GM19239 (cell line): ENCODE measurements at regions not wholly inside any gene's neighbourhood (a gene's known extent, or its start where the extent isn't known, plus 50 kb on each side); places are given as distances from the start of the nearest gene placed in this dataset.
"Not testable (repeated sequence)": the region's sequence is repeated elsewhere in the genome, so short reads cannot be mapped to it uniquely, and the experiment has no call there.

Source experiments
- DNase-seq: peaks from one replicate; pipeline ENCODE4 v3.0.0; 2011; ENCODE audit warnings: low spot score; ENCODE audit not compliant: insufficient read length
- FAIRE-seq: peaks from 2 replicates; lab custom pipeline; 2011; peaks lifted over from hg19 to GRCh38; lab: Jason Lieb, UNC

- FAIRE-seq, DNase-seq: not testable (repeated sequence)
Observed at GRCh38 chr14:105630935-105631779, 104.8 kb downstream of the TMEM121 start.

GRCh38 chr14:105632010-105632409 lies 105.6 kb downstream of the TMEM121 start:
- no peak for DNase-seq
- no peak for FAIRE-seq

- DNase-seq, FAIRE-seq: not testable (repeated sequence)
Observed at GRCh38 chr14:105633596-105633995, 107.2 kb downstream of the TMEM121 start.

- DNase-seq (no peak), FAIRE-seq (no peak)
Observed at GRCh38 chr14:105635560-105635959, 109.2 kb downstream of the TMEM121 start.

- DNase-seq, FAIRE-seq: not testable (repeated sequence)
Observed at GRCh38 chr14:105636021-105636420, 109.6 kb downstream of the TMEM121 start.

GRCh38 chr14:105636935-105637334 lies 110.6 kb downstream of the TMEM121 start:
- no peak for DNase-seq
- FAIRE-seq = no peak

GRCh38 chr14:105637345-105637744 lies 111.0 kb downstream of the TMEM121 start:
- not testable (repeated sequence) for FAIRE-seq, DNase-seq

- not testable (repeated sequence) for DNase-seq, FAIRE-seq
Observed at GRCh38 chr14:105639969-105640931, 113.9 kb downstream of the TMEM121 start.

GRCh38 chr14:105641075-105641937 lies 114.9 kb downstream of the TMEM121 start:
- FAIRE-seq (no peak), DNase-seq (no peak)

GRCh38 chr14:105641951-105642350 lies 115.6 kb downstream of the TMEM121 start:
- not testable (repeated sequence) for FAIRE-seq, DNase-seq

- DNase-seq, FAIRE-seq: not testable (repeated sequence)
Observed at GRCh38 chr14:105642486-105642885, 116.1 kb downstream of the TMEM121 start.

GRCh38 chr14:105643406-105644052 lies 117.1 kb downstream of the TMEM121 start:
- FAIRE-seq, DNase-seq: not testable (repeated sequence)

- DNase-seq, FAIRE-seq: not testable (repeated sequence)
Observed at GRCh38 chr14:105644053-105644435, 117.7 kb downstream of the TMEM121 start.

GRCh38 chr14:105644457-105644856 lies 118.1 kb downstream of the TMEM121 start:
- not testable (repeated sequence) for DNase-seq, FAIRE-seq

GRCh38 chr14:105644891-105645290 lies 118.5 kb downstream of the TMEM121 start:
- FAIRE-seq, DNase-seq: not testable (repeated sequence)

GRCh38 chr14:105645389-105645788 lies 119.0 kb downstream of the TMEM121 start:
- not testable (repeated sequence) for DNase-seq, FAIRE-seq

GRCh38 chr14:105646175-105646574 lies 119.8 kb downstream of the TMEM121 start:
- no peak for DNase-seq
- FAIRE-seq = no peak

- not testable (repeated sequence) for DNase-seq, FAIRE-seq
Observed at GRCh38 chr14:105646711-105647281, 120.4 kb downstream of the TMEM121 start.

GRCh38 chr14:105647426-105647783 lies 121.0 kb downstream of the TMEM121 start:
- DNase-seq, FAIRE-seq: not testable (repeated sequence)
